Esophagus muscularis mucosa (tissue), 4 donors: ENCODE measurements at regions not wholly inside any gene's neighbourhood (a gene's known extent, or its start where the extent isn't known, plus 50 kb on each side); places are given as distances from the start of the nearest gene placed in this dataset.

Experiments used
- DNase-seq: peaks from one replicate; pipeline ENCODE4 v3.0.0-alpha.2; 2017; ENCODE audit errors: extremely low spot score
- H3K27ac ChIP-seq, 4 donors: fragments of 200-600 bp; sonication (generic); replicated peaks in 1 of 4; 1 replicate in 3 of 4; 2 replicates in 1 of 4; pipeline ENCODE4 v1.5.1; 2016 to 2019; ENCODE audit warnings: mild to moderate bottlenecking in 1 of 4
- H3K27me3 ChIP-seq, 4 donors: fragments of 200-600 bp; sonication (generic); one replicate each; pipeline versions ENCODE4 v1.5.1 to v1.6.0; 2016 to 2019
- H3K36me3 ChIP-seq, 4 donors: fragments of 200-600 bp; sonication (generic); one replicate each; pipeline ENCODE4 v1.5.1; 2016 to 2019
- H3K4me1 ChIP-seq, 4 donors: fragments of 200-600 bp; sonication (generic); one replicate each; pipeline ENCODE4 v1.5.1; 2016 to 2019
- H3K4me3 ChIP-seq, 4 donors: fragments of 200-600 bp; sonication (generic); 1 replicate in 2 of 4; 2 replicates in 2 of 4; pipeline ENCODE4 v1.5.1; 2016 to 2019; ENCODE audit warnings: mild to moderate bottlenecking in 4 of 4, moderate library complexity in 1 of 4
- H3K9me3 ChIP-seq, 4 donors: fragments of 200-600 bp; sonication (generic); 1 replicate in 3 of 4; 2 replicates in 1 of 4; pipeline ENCODE4 v1.5.1; 2016 to 2019
- EP300 ChIP-seq: sonication (generic); formaldehyde crosslinking; IDR thresholded peaks from one replicate; pipeline ENCODE4 v1.6.1; 2017; ENCODE audit warnings: antibody characterized with exemption
- POLR2A ChIP-seq: fragments of 450-650 bp; IDR thresholded peaks from one replicate; pipeline ENCODE4 v1.6.1; 2017; ENCODE audit warnings: antibody characterized with exemption, moderate library complexity, mild to moderate bottlenecking, low read depth
- POLR2AphosphoS5 ChIP-seq, 2 donors: sonication (generic); formaldehyde crosslinking; IDR thresholded peaks; one replicate each; pipeline ENCODE4 v1.6.1; 2017; ENCODE audit warnings: antibody characterized with exemption in 2 of 2
- WGBS: methylation state at CpG from one replicate; pipeline ENCODE4 v1.1.5; 2018; 5-methylcytosine and 5-hydroxymethylcytosine counted together
- intact Hi-C: fragments of 100-400 bp; cut with DNase I; formaldehyde crosslinking; loops from one replicate; pipeline ENCODE4 v1.15.1; 2023
- TF ChIP-seq, protein P1 (sequence below), 3 experiments: fragments of 200-600 bp in 2 of 3; fragments of 450-650 bp in 1 of 3; sonication (generic) in 2 of 3; IDR thresholded peaks; one replicate each; pipeline ENCODE4 v1.5.1; 2017 to 2019; ENCODE audit warnings: antibody characterized with exemption in 3 of 3, mild to moderate bottlenecking in 2 of 3, moderate library complexity in 1 of 3

DNA sequence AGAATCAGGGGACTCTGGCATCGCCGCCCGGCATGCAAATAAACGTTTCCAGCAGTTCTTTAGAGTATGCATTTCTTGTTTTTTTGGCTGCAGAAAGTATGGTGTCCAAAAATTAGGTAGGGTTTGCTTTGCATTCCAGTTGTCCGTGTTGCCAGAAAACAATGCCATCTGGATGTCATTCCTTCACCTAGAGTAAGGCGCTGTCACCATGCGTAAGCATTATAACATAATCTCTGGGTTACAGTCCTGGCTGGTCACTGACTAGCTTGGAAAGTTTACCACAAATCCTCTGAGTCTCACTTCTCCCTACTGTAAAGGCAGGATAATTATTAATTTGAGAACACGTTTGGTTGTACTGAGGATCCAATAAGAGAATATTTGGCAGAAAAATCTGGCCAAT, 457.7 kb downstream of the XYLT1 start:
- 78% methylated on average over 8 of the region's 8 CpGs for WGBS
- no peaks in the 10 kb centered on the region for H3K36me3 ChIP-seq
- H3K4me3 ChIP-seq, result no peak overlapping the region
- intact Hi-C loops, result no loop called here
- TF ChIP-seq, protein P1, sequence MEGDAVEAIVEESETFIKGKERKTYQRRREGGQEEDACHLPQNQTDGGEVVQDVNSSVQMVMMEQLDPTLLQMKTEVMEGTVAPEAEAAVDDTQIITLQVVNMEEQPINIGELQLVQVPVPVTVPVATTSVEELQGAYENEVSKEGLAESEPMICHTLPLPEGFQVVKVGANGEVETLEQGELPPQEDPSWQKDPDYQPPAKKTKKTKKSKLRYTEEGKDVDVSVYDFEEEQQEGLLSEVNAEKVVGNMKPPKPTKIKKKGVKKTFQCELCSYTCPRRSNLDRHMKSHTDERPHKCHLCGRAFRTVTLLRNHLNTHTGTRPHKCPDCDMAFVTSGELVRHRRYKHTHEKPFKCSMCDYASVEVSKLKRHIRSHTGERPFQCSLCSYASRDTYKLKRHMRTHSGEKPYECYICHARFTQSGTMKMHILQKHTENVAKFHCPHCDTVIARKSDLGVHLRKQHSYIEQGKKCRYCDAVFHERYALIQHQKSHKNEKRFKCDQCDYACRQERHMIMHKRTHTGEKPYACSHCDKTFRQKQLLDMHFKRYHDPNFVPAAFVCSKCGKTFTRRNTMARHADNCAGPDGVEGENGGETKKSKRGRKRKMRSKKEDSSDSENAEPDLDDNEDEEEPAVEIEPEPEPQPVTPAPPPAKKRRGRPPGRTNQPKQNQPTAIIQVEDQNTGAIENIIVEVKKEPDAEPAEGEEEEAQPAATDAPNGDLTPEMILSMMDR (IDR thresholded peaks at IDR 0.05), result no peak
- TF ChIP-seq POLR2AphosphoS5 (IDR thresholded peaks at IDR 0.05), result no peak
- TF ChIP-seq POLR2A, result no peak
- no peak for TF ChIP-seq EP300
- H3K27me3 ChIP-seq, result peaks cover 0 to 6% (median 0%) of the 10 kb centered on the region in 4 donors
- H3K9me3 ChIP-seq, result peaks cover 0 to 14% (median 7%) of the 10 kb centered on the region in 4 donors
- no peak for DNase-seq
- H3K27ac ChIP-seq, result no peak overlapping the region
- no peaks in the 10 kb centered on the region for H3K4me1 ChIP-seq

DNA sequence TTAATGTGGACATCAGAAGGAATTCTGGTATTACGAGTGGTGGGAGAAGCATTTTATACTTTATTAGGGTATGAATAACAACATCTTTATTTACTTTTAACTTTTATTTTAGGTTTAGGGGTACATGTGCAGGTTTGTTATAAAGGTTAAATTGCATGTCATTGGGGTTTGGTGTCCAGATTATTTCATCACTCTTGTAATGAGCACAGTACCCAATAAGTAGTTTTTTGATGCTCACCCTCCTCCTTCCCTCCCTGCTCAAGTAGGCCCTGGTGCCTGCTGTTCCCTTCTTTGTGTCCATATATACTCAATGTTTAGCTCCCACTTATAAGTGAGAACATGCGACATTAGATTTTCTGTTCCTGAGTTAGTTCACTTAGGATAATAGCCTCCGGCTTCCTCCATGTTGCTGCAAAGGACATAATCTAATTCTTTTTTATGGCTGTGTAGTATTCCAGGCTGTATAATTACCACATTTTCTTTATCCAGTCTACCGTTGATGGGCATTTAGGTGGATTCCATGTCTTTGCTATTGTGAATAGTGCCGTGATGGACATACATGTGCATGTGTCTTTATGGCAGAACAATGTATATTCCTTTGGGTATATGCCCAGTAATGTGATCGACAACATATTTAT, 456.2 kb downstream of the XYLT1 start:
- Histone ChIP-seq H3K4me1 (no peaks in the 10 kb centered on the region), H3K36me3 (no peaks in the 10 kb centered on the region), H3K4me3 (no peak overlapping the region), H3K27me3 (peaks cover 0 to 6% (median 0%) of the 10 kb centered on the region in 4 donors), H3K27ac (no peak overlapping the region), H3K9me3 (peaks cover 0 to 17% (median 12%) of the 10 kb centered on the region in 4 donors)
- intact Hi-C loops, result no loop called here
- TF ChIP-seq, protein P1 (IDR thresholded peaks at IDR 0.05), result no peak
- no peak for TF ChIP-seq POLR2A
- WGBS, result 97% methylated on average over 6 of the region's 6 CpGs
- no peak for DNase-seq

DNA sequence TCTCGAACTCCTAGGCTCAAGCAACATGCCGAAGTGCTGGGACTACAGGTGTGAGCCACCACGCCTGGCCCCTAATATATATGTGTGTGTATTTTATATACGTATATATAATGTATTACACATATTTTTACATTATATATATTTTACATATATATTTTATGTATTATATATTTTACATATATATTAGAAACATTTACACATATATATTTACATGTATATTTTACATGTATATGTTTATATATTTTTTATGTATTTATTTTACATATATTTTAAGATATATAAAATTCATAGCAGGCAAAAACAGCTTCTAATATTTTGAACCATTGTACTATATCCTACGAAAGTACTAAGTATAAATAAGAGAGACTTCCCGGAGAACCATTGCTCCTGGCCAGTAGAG, 455.1 kb downstream of the XYLT1 start:
- Histone ChIP-seq H3K4me1 (no peaks in the 10 kb centered on the region), H3K27me3 (peaks cover 0 to 4% (median 0%) of the 10 kb centered on the region in 4 donors), H3K9me3 (peaks cover 0 to 17% (median 12%) of the 10 kb centered on the region in 4 donors), H3K4me3 (no peak overlapping the region), H3K36me3 (no peaks in the 10 kb centered on the region), H3K27ac (no peak overlapping the region)
- no peak for TF ChIP-seq EP300
- TF ChIP-seq, protein P1 (IDR thresholded peaks at IDR 0.05), result no peak
- TF ChIP-seq POLR2A, result no peak
- TF ChIP-seq POLR2AphosphoS5 (IDR thresholded peaks at IDR 0.05), result no peak
- no peak for DNase-seq
- intact Hi-C loops, result no loop called here
- 88% methylated on average over 6 of the region's 6 CpGs for WGBS

DNA sequence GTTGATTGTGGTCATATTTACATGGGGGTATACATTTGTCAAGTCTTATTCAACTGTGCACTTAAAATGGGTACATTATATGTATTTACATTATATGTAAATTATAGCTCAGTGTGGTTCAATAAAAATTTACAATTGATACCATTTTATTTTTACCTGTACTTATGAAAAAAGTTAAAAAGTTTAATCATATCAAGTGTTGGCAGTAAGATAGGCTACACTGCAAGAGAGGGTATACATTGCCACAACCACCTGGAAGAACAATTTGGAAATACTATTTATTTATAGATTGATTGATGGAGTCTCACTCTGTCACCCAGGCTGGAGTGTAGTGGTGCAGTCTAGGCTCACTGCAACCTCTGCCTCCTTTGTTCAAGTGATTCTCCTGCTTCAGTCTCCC, 453.3 kb downstream of the XYLT1 start:
- TF ChIP-seq POLR2A (no peak), EP300 (no peak), POLR2AphosphoS5 (IDR thresholded peaks at IDR 0.05) (no peak)
- TF ChIP-seq, protein P1 (IDR thresholded peaks at IDR 0.05), result no peak

DNA sequence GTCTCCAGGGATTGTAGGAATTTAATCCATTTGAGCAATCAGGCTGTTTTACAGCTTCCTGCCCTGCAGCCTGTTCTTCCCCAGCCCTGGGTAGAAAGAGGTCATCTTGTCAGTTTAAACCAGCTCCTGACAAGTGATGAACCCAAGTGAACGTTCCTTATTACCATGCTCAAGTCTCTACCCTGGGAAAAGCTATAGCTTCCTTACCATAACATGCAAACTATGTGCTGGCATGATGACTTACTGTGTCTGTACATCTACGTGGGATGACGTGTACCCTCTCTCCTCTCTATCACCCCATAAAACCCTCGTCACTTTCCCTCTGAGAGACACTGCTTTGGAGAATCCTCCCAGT, 452.2 kb downstream of the XYLT1 start:
- Histone ChIP-seq H3K27ac (no peak overlapping the region), H3K4me1 (no peaks in the 10 kb centered on the region), H3K36me3 (no peaks in the 10 kb centered on the region), H3K9me3 (peaks cover 0 to 17% (median 12%) of the 10 kb centered on the region in 4 donors), H3K4me3 (no peak overlapping the region), H3K27me3 (peaks cover 0 to 12% (median 0%) of the 10 kb centered on the region in 4 donors)
- 32% methylated on average over 4 of the region's 4 CpGs for WGBS
- intact Hi-C loops, result no loop called here
- TF ChIP-seq POLR2A, result no peak
- no peak for TF ChIP-seq POLR2AphosphoS5 (IDR thresholded peaks at IDR 0.05)
- TF ChIP-seq EP300, result no peak
- TF ChIP-seq, protein P1 (IDR thresholded peaks at IDR 0.05), result no peak
- DNase-seq, result no peak

More for the DNA sequence above, 453.3 kb downstream of the XYLT1 start:
- H3K4me1 ChIP-seq, result no peaks in the 10 kb centered on the region
- peaks cover 0 to 17% (median 12%) of the 10 kb centered on the region in 4 donors for H3K9me3 ChIP-seq
- no peak for DNase-seq
- no peak overlapping the region for H3K27ac ChIP-seq
- peaks cover 0 to 4% (median 0%) of the 10 kb centered on the region in 4 donors for H3K27me3 ChIP-seq
- no peaks in the 10 kb centered on the region for H3K36me3 ChIP-seq
- no peak overlapping the region for H3K4me3 ChIP-seq
- intact Hi-C loops, result no loop called here
